SH-SY5Y (cell line): ENCODE measurements at regions not wholly inside any gene's neighbourhood (a gene's known extent, or its start where the extent isn't known, plus 50 kb on each side); places are given as distances from the start of the nearest gene placed in this dataset.

Experiments used
- GATA2 ChIP-seq: IDR thresholded peaks from 2 replicates; pipeline ENCODE4 v1.6.1; 2011; ENCODE audit warnings: mild to moderate bottlenecking, low read depth, low read length
- GATA3 ChIP-seq: IDR thresholded peaks from 2 replicates; pipeline ENCODE4 v1.6.1; 2011; ENCODE audit warnings: low read depth, mild to moderate bottlenecking, low read length, moderate library complexity

DNA sequence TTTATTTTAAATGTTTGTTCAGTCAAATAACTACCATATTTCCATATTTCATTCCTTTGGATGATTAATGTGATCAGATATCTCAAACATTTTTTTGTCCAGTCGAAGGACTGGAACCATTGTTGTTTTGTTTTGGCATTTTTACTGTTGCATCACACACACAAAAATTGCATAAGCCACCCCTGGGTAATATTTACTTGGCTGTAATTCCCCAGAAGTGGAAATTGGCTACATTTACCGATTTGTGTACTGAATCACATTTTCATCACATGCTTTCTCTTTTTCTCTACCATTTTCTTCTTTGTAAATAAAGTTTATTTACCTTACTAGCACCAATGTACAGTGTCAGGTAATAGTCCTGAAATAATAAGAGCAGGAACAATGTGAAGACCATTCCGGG is 1729.7 kb upstream of the WWC1 start:
- no peak for TF ChIP-seq GATA2
- no peak for TF ChIP-seq GATA3
